Body of pancreas (tissue), 4 donors: ENCODE measurements at regions not wholly inside any gene's neighbourhood (a gene's known extent, or its start where the extent isn't known, plus 50 kb on each side); places are given as distances from the start of the nearest gene placed in this dataset.

Source experiments
- ATAC-seq: fragments of 150-250 bp; one replicate; pipeline ENCODE4 v1.9.1; 2016
- DNase-seq, 4 donors: peaks; one replicate each; pipeline ENCODE4 v3.0.0-alpha.2; 2019
- H3K27ac ChIP-seq, 4 donors: fragments of 200-600 bp; sonication (generic); 1 replicate in 3 of 4; 2 replicates in 1 of 4; pipeline versions ENCODE4 v1.5.1 to v1.6.1; 2016 to 2019; ENCODE audit warnings: mild to moderate bottlenecking in 1 of 4, mixed read lengths in 1 of 4, moderate library complexity in 1 of 4
- H3K27me3 ChIP-seq, 2 donors: fragments of 200-600 bp; sonication (generic); one replicate each; pipeline ENCODE4 v1.6.0; 2016; ENCODE audit warnings: mild to moderate bottlenecking in 1 of 2
- H3K36me3 ChIP-seq, 2 donors: fragments of 200-600 bp; sonication (generic); replicated peaks in 1 of 2; 2 replicates each; pipeline ENCODE4 v1.5.1; 2016; ENCODE audit warnings: low read depth in 2 of 2; ENCODE audit not compliant: insufficient read depth in 1 of 2
- H3K4me1 ChIP-seq: fragments of 200-600 bp; sonication (generic); one replicate; pipeline ENCODE4 v1.6.0; 2016
- H3K4me3 ChIP-seq, 2 donors: fragments of 200-600 bp; sonication (generic); 1 replicate in 1 of 2; 2 replicates in 1 of 2; pipeline ENCODE4 v1.5.1; 2016 to 2019
- H3K9me3 ChIP-seq, 3 donors: fragments of 200-600 bp; sonication (generic); 1 replicate in 2 of 3; 2 replicates in 1 of 3; pipeline ENCODE4 v1.5.1; 2016
- CTCF ChIP-seq, 7 experiments: fragments of 450-650 bp in 4 of 7; fragments of 200-600 bp in 3 of 7; sonication (generic) in 3 of 7; IDR thresholded peaks; one replicate each; pipeline ENCODE4 v1.5.1; 2016 to 2019; ENCODE audit warnings: antibody characterized with exemption in 7 of 7
- POLR2A ChIP-seq, 3 donors: fragments of 450-650 bp; IDR thresholded peaks; one replicate each; pipeline ENCODE4 v1.6.1; 2016; ENCODE audit warnings: antibody characterized with exemption in 3 of 3, mild to moderate bottlenecking in 2 of 3
- WGBS, 2 donors: methylation state at CpG; one replicate each; pipeline ENCODE4 v1.1.5; 2017; 5-methylcytosine and 5-hydroxymethylcytosine counted together
- intact Hi-C: fragments of 100-400 bp; cut with DNase I; formaldehyde crosslinking; loops from one replicate; pipeline ENCODE4 v1.15.1; 2023

DNA sequence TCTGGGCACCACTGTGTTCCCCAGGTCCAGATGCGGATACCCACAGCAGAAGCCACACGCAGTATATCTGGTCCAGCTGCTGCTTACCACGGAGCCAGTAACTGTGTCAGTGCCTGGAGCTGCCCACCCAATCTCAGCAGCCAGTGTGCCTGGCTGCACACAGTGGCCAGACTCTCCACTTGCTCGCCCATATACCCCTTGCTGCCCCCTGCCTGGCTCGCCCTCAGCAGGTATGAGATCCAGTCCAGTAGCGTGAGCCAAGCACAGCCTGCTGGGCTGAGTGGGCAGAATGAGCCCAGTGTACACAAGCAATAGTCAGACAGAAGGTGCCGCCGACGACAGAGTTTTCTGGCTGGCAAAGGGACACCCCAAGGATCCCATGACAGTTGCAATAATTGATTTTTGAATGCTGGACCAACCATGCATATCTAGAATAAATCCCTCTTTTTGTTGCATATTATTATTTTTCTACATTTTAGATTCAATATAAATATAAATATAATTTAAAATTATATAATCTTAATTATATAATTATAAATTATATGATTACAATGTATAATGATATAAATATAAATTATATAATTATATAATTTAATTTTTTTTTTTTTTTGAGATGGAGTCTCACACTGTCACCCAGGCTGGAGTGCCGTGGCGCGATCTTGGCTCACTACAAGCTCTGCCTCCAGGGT is 918.8 kb upstream of the MIR17HG start:
- Histone ChIP-seq H3K4me3 (no peak overlapping the region), H3K27me3 (no peaks in the 10 kb centered on the region), H3K27ac (no peak overlapping the region), H3K9me3 (no peaks in the 10 kb centered on the region), H3K36me3 (no peaks in the 10 kb centered on the region), H3K4me1 (no peaks in the 10 kb centered on the region)
- WGBS, 2 donors, result 92 to 94% methylated on average over 8 to 12 of the region's 12 CpGs
- no peak for TF ChIP-seq POLR2A (IDR thresholded peaks at IDR 0.05)
- TF ChIP-seq CTCF (IDR thresholded peaks at IDR 0.05), result no peak
- ATAC-seq, result no peak
- intact Hi-C loops, result no loop called here
- no peak for DNase-seq

DNA sequence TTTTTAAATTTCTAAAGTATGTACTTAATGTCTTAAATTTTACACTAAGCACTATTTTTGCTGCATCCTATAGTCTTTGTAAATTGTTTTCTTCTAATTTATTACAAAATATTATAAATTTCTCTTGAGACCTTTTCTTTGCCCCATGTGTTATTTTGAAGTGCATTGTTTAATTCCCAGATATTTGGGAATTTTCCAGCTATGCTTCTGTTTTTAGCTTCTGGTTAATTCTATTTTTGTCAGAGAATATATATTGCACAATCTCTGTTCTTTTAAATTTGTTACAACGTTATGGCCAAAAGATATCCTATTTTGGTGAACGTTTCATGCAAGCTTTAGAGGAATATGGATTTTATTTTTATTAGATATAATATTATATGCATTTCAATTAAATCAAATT is 917.4 kb upstream of the MIR17HG start:
- no peaks in the 10 kb centered on the region for H3K9me3 ChIP-seq
- DNase-seq, result no peak
- H3K4me1 ChIP-seq, result no peaks in the 10 kb centered on the region
- no peak for TF ChIP-seq CTCF (IDR thresholded peaks at IDR 0.05)
- H3K27me3 ChIP-seq, result no peaks in the 10 kb centered on the region
- 24 to 36% methylated on average over 2 of the region's 2 CpGs for WGBS, 2 donors
- no peaks in the 10 kb centered on the region for H3K36me3 ChIP-seq
- H3K4me3 ChIP-seq, result no peak overlapping the region
- intact Hi-C loops, result no loop called here
- ATAC-seq, result no peak
- H3K27ac ChIP-seq, result no peak overlapping the region

DNA sequence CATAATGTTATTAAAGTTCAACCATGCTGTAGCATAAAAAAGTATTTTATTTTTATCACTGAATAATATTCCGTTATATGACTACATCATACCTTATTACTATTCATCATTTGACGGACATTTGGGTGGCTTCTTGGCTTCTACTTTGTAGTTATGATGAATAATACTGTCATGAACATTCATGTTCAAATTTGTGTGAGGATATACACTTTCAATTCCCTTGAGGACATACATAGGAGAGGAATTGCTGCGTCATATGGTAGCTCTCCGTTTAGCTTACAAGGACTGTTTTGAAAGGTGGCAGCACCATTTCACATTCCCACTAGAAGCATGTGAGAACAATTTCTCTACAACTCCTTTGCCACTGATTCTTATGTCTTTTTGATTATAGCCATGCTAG is 910.8 kb upstream of the MIR17HG start:
- DNase-seq (no peak), ATAC-seq (no peak)
- intact Hi-C loops, result no loop called here
- no peak overlapping the region for H3K4me3 ChIP-seq
- H3K9me3 ChIP-seq, result no peaks in the 10 kb centered on the region
- no peaks in the 10 kb centered on the region for H3K36me3 ChIP-seq
- H3K27ac ChIP-seq, result no peak overlapping the region
- TF ChIP-seq POLR2A (IDR thresholded peaks at IDR 0.05), result no peak
- TF ChIP-seq CTCF (IDR thresholded peaks at IDR 0.05), result no peak
- H3K4me1 ChIP-seq, result no peaks in the 10 kb centered on the region
- H3K27me3 ChIP-seq, result no peaks in the 10 kb centered on the region
- 89 to 91% methylated on average over 4 of the region's 4 CpGs for WGBS, 2 donors

GRCh38 chr13:90438576-90438975 is 908.9 kb upstream of the MIR17HG start:
- 47 to 50% methylated on average over 3 of the region's 3 CpGs for WGBS, 2 donors
- no peak overlapping the region for H3K4me3 ChIP-seq
- H3K9me3 ChIP-seq, result no peaks in the 10 kb centered on the region
- TF ChIP-seq CTCF (IDR thresholded peaks at IDR 0.05), result no peak
- no peak for TF ChIP-seq POLR2A (IDR thresholded peaks at IDR 0.05)
- intact Hi-C loops, result no loop called here
- no peak overlapping the region for H3K27ac ChIP-seq
- no peaks in the 10 kb centered on the region for H3K4me1 ChIP-seq
- ATAC-seq (no peak), DNase-seq (no peak)
- no peaks in the 10 kb centered on the region for H3K27me3 ChIP-seq
- H3K36me3 ChIP-seq, result no peaks in the 10 kb centered on the region

GRCh38 chr13:90443268-90443667 is 904.2 kb upstream of the MIR17HG start:
- no peaks in the 10 kb centered on the region for H3K4me1 ChIP-seq
- no peaks in the 10 kb centered on the region for H3K27me3 ChIP-seq
- TF ChIP-seq CTCF (IDR thresholded peaks at IDR 0.05) (no peak), POLR2A (IDR thresholded peaks at IDR 0.05) (no peak)
- H3K27ac ChIP-seq, result no peak overlapping the region
- intact Hi-C loops, result no loop called here
- DNase-seq (no peak), ATAC-seq (no peak)
- no peaks in the 10 kb centered on the region for H3K36me3 ChIP-seq
- no peak overlapping the region for H3K4me3 ChIP-seq
- WGBS, 2 donors, result 34 to 38% methylated on average over 3 of the region's 3 CpGs
- H3K9me3 ChIP-seq, result no peaks in the 10 kb centered on the region
